Astrocyte of the cerebellum (primary cell): ENCODE measurements at regions not wholly inside any gene's neighbourhood (a gene's known extent, or its start where the extent isn't known, plus 50 kb on each side); places are given as distances from the start of the nearest gene placed in this dataset.

Experiments
- DNase-seq: peaks from one replicate; pipeline ENCODE4 v3.0.0-alpha.2; 2011; ENCODE audit warnings: low read depth
- H3K4me3 ChIP-seq: 2 replicates; pipeline ENCODE4 v1.5.1; 2011; ENCODE audit warnings: mild to moderate bottlenecking, low read depth, low read length, moderate library complexity
- CTCF ChIP-seq: IDR thresholded peaks from 2 replicates; pipeline ENCODE4 v1.5.1; 2012; ENCODE audit warnings: low read length, low read depth, moderate library complexity, mild to moderate bottlenecking; ENCODE audit errors: missing control alignments
- in situ Hi-C: cut with HindIII; loops from 2 replicates; pipeline ENCODE4 v1.10.0; 2017; ENCODE audit warnings: low sequenced_read_pairs

GRCh38 chr16:76837872-76838271 lies 353.1 kb upstream of the MON1B start:
- in situ Hi-C loops, result no loop called here
- no peak overlapping the region for H3K4me3 ChIP-seq
- TF ChIP-seq CTCF, result no peak
- no peak for DNase-seq

GRCh38 chr16:76854234-76854633 lies 336.8 kb upstream of the MON1B start:
- no peak overlapping the region for H3K4me3 ChIP-seq
- in situ Hi-C loops, result no loop called here
- DNase-seq, result no peak
- peak; percentile 22 for TF ChIP-seq CTCF

GRCh38 chr16:76856112-76856511 lies 334.9 kb upstream of the MON1B start:
- no peak for TF ChIP-seq CTCF
- in situ Hi-C loops, result no loop called here
- DNase-seq, result no peak
- no peak overlapping the region for H3K4me3 ChIP-seq

- in situ Hi-C loops, result no loop called here
- TF ChIP-seq CTCF, result no peak
- no peak overlapping the region for H3K4me3 ChIP-seq
- DNase-seq, result no peak
Measured at GRCh38 chr16:76857402-76857801, 333.6 kb upstream of the MON1B start.

- H3K4me3 ChIP-seq, result no peak overlapping the region
- in situ Hi-C loops, result no loop called here
- no peak for TF ChIP-seq CTCF
Measured at GRCh38 chr16:76862901-76863300, 328.1 kb upstream of the MON1B start.

GRCh38 chr16:76866994-76867393 lies 324.0 kb upstream of the MON1B start:
- in situ Hi-C loops, result no loop called here
- no peak for TF ChIP-seq CTCF
- no peak overlapping the region for H3K4me3 ChIP-seq
- DNase-seq, result no peak

More at GRCh38 chr16:76862901-76863300, 328.1 kb upstream of the MON1B start:
- DNase-seq, result no peak

- no peak for DNase-seq
- H3K4me3 ChIP-seq, result no peak overlapping the region
- in situ Hi-C loops, result no loop called here
- no peak for TF ChIP-seq CTCF
Measured at GRCh38 chr16:76875898-76876297, 315.1 kb upstream of the MON1B start.
